ENCODE measurements at regions not wholly inside any gene's neighbourhood (a gene's known extent, or its start where the extent isn't known, plus 50 kb on each side); places are given as distances from the start of the nearest gene placed in this dataset.

- TF ChIP-seq CTCF (IDR thresholded peaks at IDR 0.05) (peak in 1 of 12 donors; percentile 10), POLR2A (IDR thresholded peaks at IDR 0.05) (no peak)
- H3K27ac ChIP-seq = no peak overlapping the region
- 16 to 26% (median 22%) methylated on average over 2 of the region's 2 CpGs for WGBS, 4 donors
These were observed 177.6 kb upstream of the OLFM3 start for GRCh38 chr1:102174259-102174863.

GRCh38 chr1:102172200-102172599 lies 175.5 kb upstream of the OLFM3 start:
- no peaks in the 10 kb centered on the region for H3K4me1 ChIP-seq
- DNase-seq (no peak), ATAC-seq (no peak)
- no peak overlapping the region for H3K4me3 ChIP-seq
- 82 to 89% (median 84%) methylated on average over 1 of the region's 1 CpG for WGBS, 4 donors
- intact Hi-C loops (cut with DNase I) = no loop called here
- H3K9me3 ChIP-seq = no peaks in the 10 kb centered on the region
- no peak overlapping the region for H3K27ac ChIP-seq
- no peaks in the 10 kb centered on the region for H3K36me3 ChIP-seq
- TF ChIP-seq POLR2A (IDR thresholded peaks at IDR 0.05) (no peak), CTCF (IDR thresholded peaks at IDR 0.05) (no peak)
- no peaks in the 10 kb centered on the region for H3K27me3 ChIP-seq

More at GRCh38 chr1:102174259-102174863, 177.6 kb upstream of the OLFM3 start:
- no peaks in the 10 kb centered on the region for H3K4me1 ChIP-seq
- no peak for DNase-seq
- no peaks in the 10 kb centered on the region for H3K36me3 ChIP-seq
- no peaks in the 10 kb centered on the region for H3K27me3 ChIP-seq
- intact Hi-C loops (cut with DNase I) = no loop called here
- peaks cover 0 to 8% (median 0%) of the 10 kb centered on the region in 12 donors for H3K9me3 ChIP-seq
- no peak overlapping the region for H3K4me3 ChIP-seq
- no peak for ATAC-seq

- intact Hi-C loops (cut with DNase I) = no loop called here
- no peak for ATAC-seq
- no peak overlapping the region for H3K27ac ChIP-seq
- TF ChIP-seq POLR2A (IDR thresholded peaks at IDR 0.05) = no peak
- no peak for TF ChIP-seq CTCF (IDR thresholded peaks at IDR 0.05)
- H3K4me1 ChIP-seq = no peaks in the 10 kb centered on the region
- H3K27me3 ChIP-seq = no peaks in the 10 kb centered on the region
- no peak overlapping the region for H3K4me3 ChIP-seq
- 33 to 46% (median 45%) methylated on average over 1 of the region's 1 CpG for WGBS, 4 donors
- H3K36me3 ChIP-seq = no peaks in the 10 kb centered on the region
- DNase-seq = no peak
- H3K9me3 ChIP-seq = no peaks in the 10 kb centered on the region
These were observed 167.1 kb upstream of the OLFM3 start for GRCh38 chr1:102163799-102164198.

DNA sequence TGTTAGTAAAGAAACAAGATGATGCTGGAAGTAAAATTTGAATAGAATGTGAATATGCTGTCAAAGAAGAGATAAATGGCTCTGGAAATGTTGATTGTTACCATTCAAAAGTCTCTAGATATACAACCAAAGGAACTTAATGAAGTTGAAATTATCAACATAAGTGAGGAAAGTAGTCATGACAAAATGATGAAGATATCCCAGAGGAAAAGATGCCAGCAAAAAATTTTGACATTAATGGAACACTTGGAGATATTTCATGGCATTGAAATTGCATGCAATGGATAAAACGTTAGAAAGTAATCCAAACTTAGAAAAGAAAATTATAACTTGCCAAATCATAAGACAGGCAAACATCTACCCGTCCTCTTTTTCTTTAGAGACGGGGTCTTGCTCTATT lies 154.5 kb upstream of the OLFM3 start:
- no peak for DNase-seq
- Histone ChIP-seq H3K9me3 (no peaks in the 10 kb centered on the region), H3K27ac (no peak overlapping the region), H3K4me1 (no peaks in the 10 kb centered on the region), H3K27me3 (no peaks in the 10 kb centered on the region), H3K36me3 (no peaks in the 10 kb centered on the region), H3K4me3 (no peak overlapping the region)
- ATAC-seq = no peak
- TF ChIP-seq CTCF (IDR thresholded peaks at IDR 0.05) (no peak), POLR2A (IDR thresholded peaks at IDR 0.05) (no peak)
- intact Hi-C loops (cut with DNase I) = no loop called here
- 70 to 79% (median 74%) methylated on average over 3 of the region's 3 CpGs for WGBS, 4 donors
